Skeletal muscle tissue (tissue), 3 donors: ENCODE measurements at regions not wholly inside any gene's neighbourhood (a gene's known extent, or its start where the extent isn't known, plus 50 kb on each side); places are given as distances from the start of the nearest gene placed in this dataset.
"Not testable (repeated sequence)": the region's sequence is repeated elsewhere in the genome, so short reads cannot be mapped to it uniquely, and the experiment has no call there.

ENCODE experiments used
- H3K27ac ChIP-seq: one replicate; pipeline ENCODE4 v1.7.0; 2013; ENCODE audit warnings: mild to moderate bottlenecking, low read depth, low read length, inconsistent platforms
- H3K27me3 ChIP-seq, 3 donors: one replicate each; pipeline ENCODE4 v1.7.0; 2013; ENCODE audit warnings: low read length in 3 of 3; ENCODE audit not compliant: control insufficient read depth in 3 of 3, insufficient read depth in 3 of 3
- H3K36me3 ChIP-seq, 3 donors: one replicate each; pipeline ENCODE4 v1.7.0; 2013; ENCODE audit warnings: low read length in 3 of 3; ENCODE audit not compliant: control insufficient read depth in 3 of 3, insufficient read depth in 3 of 3
- H3K4me1 ChIP-seq, 3 donors: one replicate each; pipeline ENCODE4 v1.7.0; 2013; ENCODE audit warnings: low read length in 3 of 3, mild to moderate bottlenecking in 3 of 3; ENCODE audit not compliant: control insufficient read depth in 3 of 3, insufficient read depth in 3 of 3
- H3K4me3 ChIP-seq, 3 donors: one replicate each; pipeline ENCODE4 v1.7.0; 2013; ENCODE audit warnings: low read length in 3 of 3
- H3K9ac ChIP-seq, 3 donors: one replicate each; pipeline ENCODE4 v1.7.0; 2013; ENCODE audit warnings: low read length in 3 of 3, mild to moderate bottlenecking in 3 of 3, moderate library complexity in 2 of 3, low read depth in 1 of 3
- H3K9me3 ChIP-seq, 3 donors: one replicate each; pipeline ENCODE4 v1.7.0; 2013; ENCODE audit warnings: low read length in 3 of 3; ENCODE audit not compliant: control insufficient read depth in 3 of 3
- donor health status: Osteomylitis.

DNA sequence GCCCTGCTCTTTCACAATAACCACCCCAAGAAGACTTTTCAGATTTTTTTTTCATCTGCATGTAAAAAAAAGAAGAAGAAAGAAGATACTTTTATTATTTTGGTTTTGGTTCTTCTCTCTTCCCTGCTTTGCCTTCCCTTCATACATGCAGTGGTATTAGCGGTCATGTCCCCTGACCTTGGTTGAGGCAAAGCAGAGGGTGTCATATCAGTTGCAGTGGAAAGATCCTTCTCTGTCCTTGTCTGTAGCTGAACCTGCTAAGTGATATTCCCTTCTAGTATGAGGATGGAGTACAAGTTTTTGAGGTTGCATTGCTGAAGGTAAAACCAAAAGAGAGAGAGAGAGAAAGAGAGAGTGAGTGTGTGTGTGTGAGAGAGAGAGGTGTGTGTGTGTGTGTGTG lies 345.7 kb downstream of the UTRN start:
- H3K4me3 ChIP-seq = no peak overlapping the region
- no peak overlapping the region for H3K9ac ChIP-seq
- H3K36me3 ChIP-seq = no peaks in the 10 kb centered on the region
- no peaks in the 10 kb centered on the region for H3K27me3 ChIP-seq
- H3K4me1 ChIP-seq = no peaks in the 10 kb centered on the region
- H3K9me3 ChIP-seq = no peaks in the 10 kb centered on the region
- no peak overlapping the region for H3K27ac ChIP-seq

- Histone ChIP-seq H3K4me3 (no peak overlapping the region), H3K9me3 (no peaks in the 10 kb centered on the region), H3K27ac (no peak overlapping the region), H3K36me3 (no peaks in the 10 kb centered on the region), H3K4me1 (no peaks in the 10 kb centered on the region), H3K27me3 (no peaks in the 10 kb centered on the region), H3K9ac (no peak overlapping the region)
Observed at GRCh38 chr6:144632266-144632665, 347.1 kb downstream of the UTRN start.

- Histone ChIP-seq H3K27ac (no peak overlapping the region), H3K27me3 (no peaks in the 10 kb centered on the region), H3K36me3 (no peaks in the 10 kb centered on the region), H3K9ac (no peak overlapping the region), H3K4me3 (no peak overlapping the region), H3K9me3 (no peaks in the 10 kb centered on the region), H3K4me1 (no peaks in the 10 kb centered on the region)
Observed at GRCh38 chr6:144633886-144634285, 348.8 kb downstream of the UTRN start.

DNA sequence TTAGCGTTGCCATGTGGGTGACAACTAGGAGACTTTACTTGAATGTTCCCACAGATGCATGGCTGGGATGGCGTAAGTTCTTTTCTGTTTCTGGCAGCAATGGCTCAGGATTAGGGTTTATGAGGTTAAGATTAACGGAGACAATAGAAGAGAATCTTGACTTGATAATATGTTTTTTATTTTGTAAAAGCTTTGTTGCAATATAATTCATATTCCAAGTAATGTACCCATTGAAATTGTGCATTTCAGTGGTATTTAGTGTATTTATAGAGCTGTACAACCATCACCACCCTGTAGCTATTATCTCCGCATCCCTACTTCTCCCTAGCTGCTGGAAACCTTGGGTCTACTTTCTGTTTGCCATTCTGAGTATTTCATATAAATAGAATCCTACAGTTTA lies 349.2 kb downstream of the UTRN start:
- Histone ChIP-seq H3K9ac (no peak overlapping the region), H3K4me3 (no peak overlapping the region), H3K27me3 (no peaks in the 10 kb centered on the region), H3K36me3 (no peaks in the 10 kb centered on the region), H3K4me1 (no peaks in the 10 kb centered on the region), H3K27ac (no peak overlapping the region), H3K9me3 (no peaks in the 10 kb centered on the region)

- no peak overlapping the region for H3K4me3 ChIP-seq
- no peaks in the 10 kb centered on the region for H3K4me1 ChIP-seq
- H3K9ac ChIP-seq = no peak overlapping the region
- H3K27me3 ChIP-seq = no peaks in the 10 kb centered on the region
- H3K9me3 ChIP-seq = no peaks in the 10 kb centered on the region
- no peak overlapping the region for H3K27ac ChIP-seq
- H3K36me3 ChIP-seq = no peaks in the 10 kb centered on the region
Observed at GRCh38 chr6:144635051-144635450, 349.9 kb downstream of the UTRN start.

DNA sequence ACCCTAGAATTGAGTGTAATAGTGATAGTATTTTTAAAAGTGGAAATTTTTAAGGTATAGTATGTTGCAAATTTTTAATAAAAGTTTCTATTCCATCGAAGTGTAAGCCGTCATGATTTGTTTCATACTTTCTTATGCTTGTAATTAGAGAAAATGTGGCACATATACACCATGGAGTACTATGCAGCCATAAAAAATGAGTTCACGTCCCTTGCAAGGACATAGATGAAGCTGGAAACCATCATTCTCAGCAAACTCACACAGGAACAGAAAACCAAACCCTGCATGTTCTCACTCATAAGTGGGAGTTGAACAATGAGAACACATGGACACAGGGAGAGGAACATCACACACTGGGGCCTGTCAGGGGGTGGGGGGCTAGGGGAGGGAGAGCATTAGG lies 350.9 kb downstream of the UTRN start:
- H3K9me3 ChIP-seq, H3K36me3 ChIP-seq, H3K27me3 ChIP-seq, H3K4me1 ChIP-seq, H3K9ac ChIP-seq, H3K27ac ChIP-seq, H3K4me3 ChIP-seq: not testable (repeated sequence)

- Histone ChIP-seq H3K4me1 (no peaks in the 10 kb centered on the region), H3K4me3 (no peak overlapping the region), H3K36me3 (no peaks in the 10 kb centered on the region), H3K27me3 (no peaks in the 10 kb centered on the region), H3K27ac (no peak overlapping the region), H3K9ac (no peak overlapping the region), H3K9me3 (no peaks in the 10 kb centered on the region)
Observed at GRCh38 chr6:144637541-144637940, 352.4 kb downstream of the UTRN start.

- no peaks in the 10 kb centered on the region for H3K4me1 ChIP-seq
- H3K27ac ChIP-seq = no peak overlapping the region
- H3K9me3 ChIP-seq = no peaks in the 10 kb centered on the region
Observed at GRCh38 chr6:144639654-144640053, 354.5 kb downstream of the UTRN start.

DNA sequence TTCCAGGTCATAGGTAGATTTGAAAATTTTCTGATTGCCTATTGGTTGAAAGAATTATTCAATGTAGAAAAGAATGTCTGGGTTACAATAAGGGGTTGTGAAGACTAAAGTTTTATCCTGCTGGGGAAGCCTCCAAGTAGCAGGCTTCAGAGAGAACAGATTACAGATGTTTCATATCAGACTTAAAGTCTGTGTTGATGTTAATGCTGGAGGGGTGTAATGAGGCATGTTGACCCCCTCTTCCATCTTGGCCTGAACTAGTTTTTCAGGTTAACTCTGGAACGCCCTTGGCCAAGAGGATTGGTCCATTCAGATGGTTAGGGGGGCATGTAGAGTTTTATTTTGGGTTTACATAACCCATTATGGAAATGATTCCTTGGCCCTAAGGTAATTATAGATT lies 356.2 kb downstream of the UTRN start:
- no peaks in the 10 kb centered on the region for H3K27me3 ChIP-seq
- no peak overlapping the region for H3K4me3 ChIP-seq
- H3K27ac ChIP-seq = no peak overlapping the region
- no peak overlapping the region for H3K9ac ChIP-seq
- H3K36me3 ChIP-seq = no peaks in the 10 kb centered on the region
- no peaks in the 10 kb centered on the region for H3K9me3 ChIP-seq
- no peaks in the 10 kb centered on the region for H3K4me1 ChIP-seq

More at GRCh38 chr6:144639654-144640053, 354.5 kb downstream of the UTRN start:
- H3K4me3 ChIP-seq = no peak overlapping the region
- no peak overlapping the region for H3K9ac ChIP-seq
- H3K36me3 ChIP-seq = no peaks in the 10 kb centered on the region
- no peaks in the 10 kb centered on the region for H3K27me3 ChIP-seq

DNA sequence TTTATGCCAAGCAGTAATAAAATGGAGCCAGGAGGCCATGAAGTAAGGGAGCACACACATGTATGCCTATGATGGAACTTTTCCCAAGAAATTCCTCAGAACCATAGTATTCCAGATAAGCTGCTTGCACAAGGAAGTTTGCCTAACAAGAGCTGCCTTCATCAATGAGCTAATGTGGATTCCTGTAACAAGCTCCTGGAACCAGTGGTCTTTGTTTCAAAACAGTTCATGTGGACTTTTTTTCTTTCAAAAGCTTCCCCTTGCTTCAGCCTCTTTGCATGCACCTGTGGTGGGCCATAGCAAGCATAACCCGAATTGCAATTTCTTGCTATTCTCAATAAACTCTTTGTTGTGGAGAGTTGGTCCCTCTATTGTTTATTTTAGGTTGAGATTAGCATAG lies 359.6 kb downstream of the UTRN start:
- Histone ChIP-seq H3K9ac (no peak overlapping the region), H3K4me1 (no peaks in the 10 kb centered on the region), H3K4me3 (no peak overlapping the region), H3K27ac (no peak overlapping the region), H3K36me3 (no peaks in the 10 kb centered on the region), H3K9me3 (no peaks in the 10 kb centered on the region), H3K27me3 (no peaks in the 10 kb centered on the region)
